HepG2 (cell line): ENCODE measurements at regions not wholly inside any gene's neighbourhood (a gene's known extent, or its start where the extent isn't known, plus 50 kb on each side); places are given as distances from the start of the nearest gene placed in this dataset.

Source experiments
- ATAC-seq: fragments of 200-7000 bp; cut with Tn5 transposase; 3 replicates; pipeline ENCODE4 v1.9.1; 2020; ENCODE audit warnings: mild to moderate bottlenecking, moderate library complexity
- BruUV-seq: library from RNA; stranded (reverse); fragments of 400-500 nt; replicated peaks from 2 replicates; lab custom pipeline; 2021; lab: Mats Ljungman, UMichigan
- CTCF ChIA-PET: fragments of 300-600 bp; formaldehyde crosslinking; extraction: SDS; loops from one replicate; lab custom pipeline; 2021; ENCODE audit warnings: low total read pairs, inconsistent platforms, low intra/inter-chr PET ratio; lab: Yijun Ruan, JAX
- POLR2A ChIA-PET: fragments of 350-600 bp; sonication (Branson Sonifier 250); formaldehyde crosslinking; loops from one replicate; lab custom pipeline; 2020; ENCODE audit warnings: antibody characterized with exemption, inconsistent platforms; lab: Yijun Ruan, JAX
- DNase-seq: peaks from one replicate; pipeline ENCODE4 v3.0.0-alpha.2; 2015; ENCODE audit warnings: low spot score
- FAIRE-seq: peaks from 3 replicates; lab custom pipeline; 2011; peaks lifted over from hg19 to GRCh38; lab: Jason Lieb, UNC
- H2AFZ ChIP-seq: one replicate; pipeline ENCODE4 v1.6.1; 2011; ENCODE audit warnings: low read length, inconsistent platforms
- H3K27ac ChIP-seq: fragments of 300-600 bp; 3 replicates; pipeline ENCODE4 v1.8.0; 2011; ENCODE audit warnings: mixed run types, mild to moderate bottlenecking, mixed read lengths, low read length, inconsistent platforms; ENCODE audit not compliant: insufficient read depth; ENCODE audit errors: extremely low read length
- H3K27me3 ChIP-seq, 2 experiments: fragments of 200-600 bp in 1 of 2; 2 replicates in 1 of 2; 3 replicates in 1 of 2; pipeline versions ENCODE4 v1.6.0 to v1.8.0; 2011; ENCODE audit warnings: low read length in 2 of 2, mild to moderate bottlenecking in 2 of 2, moderate library complexity in 2 of 2, inconsistent platforms in 1 of 2; ENCODE audit not compliant: insufficient read depth in 2 of 2, control insufficient read depth in 1 of 2
- H3K36me3 ChIP-seq, 2 experiments: fragments of 200-600 bp in 1 of 2; replicated peaks in 1 of 2; 2 replicates in 1 of 2; 3 replicates in 1 of 2; pipeline versions ENCODE4 v1.5.1 to v1.8.0; 2011; ENCODE audit warnings: low read length in 2 of 2, inconsistent platforms in 1 of 2; ENCODE audit not compliant: insufficient read depth in 2 of 2, control insufficient read depth in 1 of 2
- H3K4me1 ChIP-seq: 2 replicates; pipeline ENCODE4 v1.5.1; 2012; ENCODE audit warnings: low read length, inconsistent platforms; ENCODE audit not compliant: insufficient read depth
- H3K4me2 ChIP-seq: 2 replicates; pipeline ENCODE4 v1.6.0; 2011; ENCODE audit warnings: low read depth, low read length, inconsistent platforms
- H3K4me3 ChIP-seq, 3 experiments: fragments of 200-600 bp in 1 of 3; sonication (generic), shearing (Covaris generic) in 1 of 3; replicated peaks in 1 of 3; 2 replicates each; pipeline ENCODE4 v1.5.1; 2011 to 2016; ENCODE audit warnings: low read length in 3 of 3, inconsistent platforms in 2 of 3, low read depth in 2 of 3, mild to moderate bottlenecking in 2 of 3, control low read depth in 1 of 3, mixed read lengths in 1 of 3; ENCODE audit not compliant: insufficient read depth in 1 of 3
- H3K79me2 ChIP-seq: one replicate; pipeline ENCODE4 v1.6.1; 2011; ENCODE audit warnings: low read length, inconsistent platforms; ENCODE audit not compliant: insufficient read depth
- H3K9ac ChIP-seq: 2 replicates; pipeline ENCODE4 v1.6.0; 2011; ENCODE audit warnings: mild to moderate bottlenecking, low read depth, low read length, inconsistent platforms; ENCODE audit not compliant: insufficient read depth
- H3K9me3 ChIP-seq: 2 replicates; pipeline ENCODE4 v1.5.1; 2012; ENCODE audit warnings: mild to moderate bottlenecking, low read length
- H4K20me1 ChIP-seq: 2 replicates; pipeline ENCODE4 v1.6.0; 2011; ENCODE audit warnings: inconsistent platforms, mild to moderate bottlenecking, low read length, moderate library complexity; ENCODE audit not compliant: insufficient read depth
- ARNT2 ChIP-seq: sonication (generic); formaldehyde crosslinking; IDR thresholded peaks from 2 replicates; pipeline ENCODE4 v1.8.0; 2022; ENCODE audit warnings: mild to moderate bottlenecking, low read depth, missing genetic modification reagents, moderate library complexity
- ATF1 ChIP-seq: IDR thresholded peaks from 2 replicates; pipeline ENCODE4 v1.6.1; 2016; ENCODE audit warnings: mild to moderate bottlenecking, control low read depth
- FOXJ3 ChIP-seq: sonication (generic); formaldehyde crosslinking; IDR thresholded peaks from 2 replicates; pipeline ENCODE4 v1.4.0; 2020; ENCODE audit warnings: missing genetic modification reagents, mild to moderate bottlenecking, borderline replicate concordance
- MAZ ChIP-seq, 2 experiments: sonication (generic) in 1 of 2; formaldehyde crosslinking in 1 of 2; IDR thresholded peaks; 2 replicates each; pipeline versions ENCODE4 v1.5.0 to v1.6.1; 2012 to 2020; ENCODE audit warnings: low read depth in 2 of 2, mild to moderate bottlenecking in 2 of 2, borderline replicate concordance in 1 of 2, improper control_type of control experiment in 1 of 2, low read length in 1 of 2, missing genetic modification reagents in 1 of 2, moderate library complexity in 1 of 2
- MXD4 ChIP-seq: IDR thresholded peaks from 2 replicates; pipeline ENCODE4 v1.6.1; 2016; ENCODE audit warnings: mild to moderate bottlenecking, missing biosample characterization, missing genetic modification reagents
- NFKB2 ChIP-seq: sonication (generic); formaldehyde crosslinking; IDR thresholded peaks from 2 replicates; pipeline ENCODE4 v1.4.0; 2020; ENCODE audit warnings: missing genetic modification reagents, borderline replicate concordance
- NR2C2 ChIP-seq: sonication (generic); formaldehyde crosslinking; IDR thresholded peaks from 2 replicates; pipeline ENCODE4 v1.4.0; 2020; ENCODE audit warnings: missing genetic modification reagents, mild to moderate bottlenecking, moderate library complexity, borderline replicate concordance
- NR2F2 ChIP-seq: IDR thresholded peaks from 2 replicates; pipeline ENCODE4 v1.6.1; 2012; ENCODE audit warnings: low read depth, inconsistent platforms, borderline replicate concordance
- RAD51 ChIP-seq: fragments of 450-650 bp; IDR thresholded peaks from 2 replicates; pipeline ENCODE4 v1.6.1; 2016; ENCODE audit warnings: borderline replicate concordance
- RARG ChIP-seq: sonication (generic); formaldehyde crosslinking; IDR thresholded peaks from 2 replicates; pipeline ENCODE4 v1.4.0; 2020; ENCODE audit warnings: low read depth, mild to moderate bottlenecking, missing genetic modification reagents
- RFX3 ChIP-seq: IDR thresholded peaks from 2 replicates; pipeline ENCODE4 v1.6.1; 2016; ENCODE audit warnings: missing biosample characterization, missing genetic modification reagents
- RORA ChIP-seq: sonication (generic); formaldehyde crosslinking; IDR thresholded peaks from 2 replicates; pipeline ENCODE4 v1.5.0; 2020; ENCODE audit warnings: mild to moderate bottlenecking, missing genetic modification reagents, moderate library complexity
- SMAD9 ChIP-seq: sonication (generic); formaldehyde crosslinking; IDR thresholded peaks from 2 replicates; pipeline ENCODE4 v1.5.1; 2020; ENCODE audit warnings: mild to moderate bottlenecking, missing genetic modification reagents
- ZC3H13 ChIP-seq: sonication (generic); formaldehyde crosslinking; IDR thresholded peaks from 2 replicates; pipeline ENCODE4 v1.8.1; 2023; ENCODE audit warnings: mild to moderate bottlenecking, missing genetic modification reagents, moderate library complexity
- ZFP82 ChIP-seq: sonication (generic); formaldehyde crosslinking; IDR thresholded peaks from 2 replicates; pipeline ENCODE4 v1.5.1; 2020; ENCODE audit warnings: mild to moderate bottlenecking, missing genetic modification reagents, borderline replicate concordance
- ZNF292 ChIP-seq: sonication (generic); formaldehyde crosslinking; IDR thresholded peaks from 2 replicates; pipeline ENCODE4 v1.8.1; 2022; ENCODE audit warnings: mild to moderate bottlenecking, low read depth, missing genetic modification reagents, borderline replicate concordance
- ZNF556 ChIP-seq: sonication (generic); formaldehyde crosslinking; IDR thresholded peaks from 2 replicates; pipeline ENCODE4 v1.4.0; 2020; ENCODE audit warnings: mild to moderate bottlenecking, missing genetic modification reagents, borderline replicate concordance
- ZNF850 ChIP-seq: sonication (generic); formaldehyde crosslinking; conservative IDR thresholded peaks from 2 replicates; pipeline ENCODE4 v1.9.0; 2021; ENCODE audit warnings: mild to moderate bottlenecking, missing genetic modification reagents
- WGBS: methylation state at CpG from one replicate; pipeline ENCODE4 v1.1.6; 2017; ENCODE audit warnings: low lambda C conversion rate; 5-methylcytosine and 5-hydroxymethylcytosine counted together
- in situ Hi-C: cut with HindIII; loops from 2 replicates; pipeline ENCODE4 v1.10.0; 2017; ENCODE audit warnings: low pct_unique_long_range_greater_than_20kb; ENCODE audit not compliant: extremely low pct_ligation_motif_present
- intact Hi-C: fragments of 100-400 bp; cut with micrococcal nuclease; formaldehyde crosslinking; loops from one replicate; pipeline ENCODE4 v1.10.0; 2022; ENCODE audit not compliant: unreplicated experiment
- TF ChIP-seq, protein P1 (sequence below): sonication (generic); formaldehyde crosslinking; IDR thresholded peaks from 2 replicates; pipeline ENCODE4 v1.4.0; 2020; ENCODE audit warnings: missing genetic modification reagents
- TF ChIP-seq, protein P2 (sequence below): sonication (generic); formaldehyde crosslinking; IDR thresholded peaks from 2 replicates; pipeline ENCODE4 v1.5.0; 2020; ENCODE audit warnings: mild to moderate bottlenecking, missing genetic modification reagents

DNA sequence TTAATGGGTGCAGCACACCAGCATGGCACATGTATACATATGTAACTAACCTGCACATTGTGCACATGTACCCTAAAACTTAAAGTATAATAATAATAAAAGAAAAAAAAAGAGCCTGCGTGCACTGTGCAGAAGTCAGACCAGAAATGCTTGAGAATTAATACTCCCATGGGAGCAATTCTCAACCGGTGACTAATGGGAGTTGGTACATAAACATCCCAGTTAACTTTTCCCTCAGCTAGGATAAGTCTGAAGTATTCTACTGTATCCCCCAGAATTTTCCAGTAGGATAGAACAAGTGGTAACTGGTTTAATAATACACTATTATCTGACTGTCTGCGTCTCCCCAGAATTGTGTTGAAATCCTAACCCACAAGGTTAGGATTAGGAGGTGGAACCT lies 113.6 kb upstream of the COL5A2 start:
- Histone ChIP-seq H3K9ac (no peak overlapping the region), H2AFZ (no peak overlapping the region), H3K36me3 (no peaks in the 10 kb centered on the region), H4K20me1 (no peaks in the 10 kb centered on the region), H3K27ac (no peak overlapping the region), H3K79me2 (no peaks in the 10 kb centered on the region), H3K4me3 (no peak overlapping the region), H3K27me3 (no peaks in the 10 kb centered on the region), H3K9me3 (no peaks in the 10 kb centered on the region), H3K4me1 (no peaks in the 10 kb centered on the region), H3K4me2 (no peak overlapping the region)
- intact Hi-C loops (no loop called here), in situ Hi-C loops (no loop called here)
- no peak for FAIRE-seq
- ChIA-PET POLR2A (no interaction called here), CTCF (no interaction called here)
- BruUV-seq: no TSS peak
- no peak for ATAC-seq
- TF ChIP-seq ARNT2 (CRISPR knock-in tag) (no peak), NR2F2 (no peak), NFKB2 (no peak), SMAD9 (CRISPR knock-in tag) (no peak), FOXJ3 (CRISPR knock-in tag) (no peak), NR2C2 (CRISPR knock-in tag) (no peak), ZNF292 (CRISPR knock-in tag) (no peak), RORA (no peak), RARG (CRISPR knock-in tag) (no peak), ZNF556 (CRISPR knock-in tag) (no peak), ZNF850 (no peak), MAZ (IDR thresholded peaks at IDR 0.05; ENCODE audit: borderline replicate concordance, low read depth, low read length) (no peak), MAZ (CRISPR knock-in tag; IDR thresholded peaks at IDR 0.05; ENCODE audit: low read depth) (no peak), ZC3H13 (CRISPR knock-in tag) (no peak), RFX3 (CRISPR knock-in tag) (no peak), RAD51 (no peak), ZFP82 (CRISPR knock-in tag) (no peak), ATF1 (CRISPR knock-in tag) (no peak), MXD4 (no peak)
- TF ChIP-seq, protein P1, sequence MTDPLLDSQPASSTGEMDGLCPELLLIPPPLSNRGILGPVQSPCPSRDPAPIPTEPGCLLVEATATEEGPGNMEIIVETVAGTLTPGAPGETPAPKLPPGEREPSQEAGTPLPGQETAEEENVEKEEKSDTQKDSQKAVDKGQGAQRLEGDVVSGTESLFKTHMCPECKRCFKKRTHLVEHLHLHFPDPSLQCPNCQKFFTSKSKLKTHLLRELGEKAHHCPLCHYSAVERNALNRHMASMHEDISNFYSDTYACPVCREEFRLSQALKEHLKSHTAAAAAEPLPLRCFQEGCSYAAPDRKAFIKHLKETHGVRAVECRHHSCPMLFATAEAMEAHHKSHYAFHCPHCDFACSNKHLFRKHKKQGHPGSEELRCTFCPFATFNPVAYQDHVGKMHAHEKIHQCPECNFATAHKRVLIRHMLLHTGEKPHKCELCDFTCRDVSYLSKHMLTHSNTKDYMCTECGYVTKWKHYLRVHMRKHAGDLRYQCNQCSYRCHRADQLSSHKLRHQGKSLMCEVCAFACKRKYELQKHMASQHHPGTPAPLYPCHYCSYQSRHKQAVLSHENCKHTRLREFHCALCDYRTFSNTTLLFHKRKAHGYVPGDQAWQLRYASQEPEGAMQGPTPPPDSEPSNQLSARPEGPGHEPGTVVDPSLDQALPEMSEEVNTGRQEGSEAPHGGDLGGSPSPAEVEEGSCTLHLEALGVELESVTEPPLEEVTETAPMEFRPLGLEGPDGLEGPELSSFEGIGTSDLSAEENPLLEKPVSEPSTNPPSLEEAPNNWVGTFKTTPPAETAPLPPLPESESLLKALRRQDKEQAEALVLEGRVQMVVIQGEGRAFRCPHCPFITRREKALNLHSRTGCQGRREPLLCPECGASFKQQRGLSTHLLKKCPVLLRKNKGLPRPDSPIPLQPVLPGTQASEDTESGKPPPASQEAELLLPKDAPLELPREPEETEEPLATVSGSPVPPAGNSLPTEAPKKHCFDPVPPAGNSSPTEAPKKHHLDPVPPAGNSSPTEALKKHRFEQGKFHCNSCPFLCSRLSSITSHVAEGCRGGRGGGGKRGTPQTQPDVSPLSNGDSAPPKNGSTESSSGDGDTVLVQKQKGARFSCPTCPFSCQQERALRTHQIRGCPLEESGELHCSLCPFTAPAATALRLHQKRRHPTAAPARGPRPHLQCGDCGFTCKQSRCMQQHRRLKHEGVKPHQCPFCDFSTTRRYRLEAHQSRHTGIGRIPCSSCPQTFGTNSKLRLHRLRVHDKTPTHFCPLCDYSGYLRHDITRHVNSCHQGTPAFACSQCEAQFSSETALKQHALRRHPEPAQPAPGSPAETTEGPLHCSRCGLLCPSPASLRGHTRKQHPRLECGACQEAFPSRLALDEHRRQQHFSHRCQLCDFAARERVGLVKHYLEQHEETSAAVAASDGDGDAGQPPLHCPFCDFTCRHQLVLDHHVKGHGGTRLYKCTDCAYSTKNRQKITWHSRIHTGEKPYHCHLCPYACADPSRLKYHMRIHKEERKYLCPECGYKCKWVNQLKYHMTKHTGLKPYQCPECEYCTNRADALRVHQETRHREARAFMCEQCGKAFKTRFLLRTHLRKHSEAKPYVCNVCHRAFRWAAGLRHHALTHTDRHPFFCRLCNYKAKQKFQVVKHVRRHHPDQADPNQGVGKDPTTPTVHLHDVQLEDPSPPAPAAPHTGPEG (CRISPR knock-in tag): no peak
- TF ChIP-seq, protein P2, sequence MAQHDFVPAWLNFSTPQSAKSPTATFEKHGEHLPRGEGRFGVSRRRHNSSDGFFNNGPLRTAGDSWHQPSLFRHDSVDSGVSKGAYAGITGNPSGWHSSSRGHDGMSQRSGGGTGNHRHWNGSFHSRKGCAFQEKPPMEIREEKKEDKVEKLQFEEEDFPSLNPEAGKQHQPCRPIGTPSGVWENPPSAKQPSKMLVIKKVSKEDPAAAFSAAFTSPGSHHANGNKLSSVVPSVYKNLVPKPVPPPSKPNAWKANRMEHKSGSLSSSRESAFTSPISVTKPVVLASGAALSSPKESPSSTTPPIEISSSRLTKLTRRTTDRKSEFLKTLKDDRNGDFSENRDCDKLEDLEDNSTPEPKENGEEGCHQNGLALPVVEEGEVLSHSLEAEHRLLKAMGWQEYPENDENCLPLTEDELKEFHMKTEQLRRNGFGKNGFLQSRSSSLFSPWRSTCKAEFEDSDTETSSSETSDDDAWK (CRISPR knock-in tag): no peak
- DNase-seq: no peak
- 59% methylated on average over 3 of the region's 3 CpGs for WGBS
